CD4-positive, alpha-beta T cell treated with Interleukin-2 at 100 ng/mL for 4 hours (primary cell): ENCODE measurements at regions not wholly inside any gene's neighbourhood (a gene's known extent, or its start where the extent isn't known, plus 50 kb on each side); places are given as distances from the start of the nearest gene placed in this dataset.
"Not testable (repeated sequence)": the region's sequence is repeated elsewhere in the genome, so short reads cannot be mapped to it uniquely, and the experiment has no call there.

ENCODE experiments used
- DNase-seq: peaks from one replicate; pipeline ENCODE4 v3.0.0-alpha.2; 2020; ENCODE audit warnings: low spot score

DNA sequence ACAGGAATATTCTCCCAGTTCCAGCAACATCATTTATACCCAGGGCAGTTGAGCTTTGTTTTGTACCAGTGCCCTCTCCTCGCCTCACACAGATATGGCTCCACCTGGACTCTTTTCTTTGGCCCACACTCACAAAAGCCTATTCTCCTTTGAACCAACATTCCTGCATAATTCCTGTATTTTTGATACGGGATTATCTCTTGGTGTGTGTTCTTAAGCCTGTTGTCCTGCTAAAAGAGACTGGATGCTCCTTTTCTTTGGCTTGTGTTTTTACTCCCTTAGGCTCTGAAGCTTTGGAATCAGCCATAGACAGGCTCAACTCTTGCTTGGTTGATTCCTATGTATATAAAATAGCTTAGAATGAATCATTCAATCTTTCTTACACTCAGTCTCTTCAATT is 305.4 kb upstream of the SATB1 start:
- DNase-seq, result no peak

DNA sequence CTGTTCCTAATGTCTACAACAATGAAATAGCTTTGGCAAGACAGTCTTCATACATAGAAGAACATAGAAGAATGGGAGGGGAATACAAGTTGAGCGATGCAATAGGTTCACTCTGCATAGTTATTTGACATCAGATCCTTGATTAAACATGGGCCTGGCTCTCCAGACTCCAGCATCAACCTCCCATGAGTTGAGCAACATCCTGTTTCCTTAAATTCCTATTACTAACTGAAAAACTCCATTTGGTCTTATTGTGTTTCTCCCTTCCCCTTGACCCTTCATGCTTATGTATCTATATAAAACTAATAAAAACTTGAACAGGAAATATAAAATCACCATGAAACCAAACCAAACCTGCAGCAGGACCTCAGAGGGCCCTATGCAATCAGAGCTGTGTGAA is 304.5 kb upstream of the SATB1 start:
- DNase-seq, result no peak

DNA sequence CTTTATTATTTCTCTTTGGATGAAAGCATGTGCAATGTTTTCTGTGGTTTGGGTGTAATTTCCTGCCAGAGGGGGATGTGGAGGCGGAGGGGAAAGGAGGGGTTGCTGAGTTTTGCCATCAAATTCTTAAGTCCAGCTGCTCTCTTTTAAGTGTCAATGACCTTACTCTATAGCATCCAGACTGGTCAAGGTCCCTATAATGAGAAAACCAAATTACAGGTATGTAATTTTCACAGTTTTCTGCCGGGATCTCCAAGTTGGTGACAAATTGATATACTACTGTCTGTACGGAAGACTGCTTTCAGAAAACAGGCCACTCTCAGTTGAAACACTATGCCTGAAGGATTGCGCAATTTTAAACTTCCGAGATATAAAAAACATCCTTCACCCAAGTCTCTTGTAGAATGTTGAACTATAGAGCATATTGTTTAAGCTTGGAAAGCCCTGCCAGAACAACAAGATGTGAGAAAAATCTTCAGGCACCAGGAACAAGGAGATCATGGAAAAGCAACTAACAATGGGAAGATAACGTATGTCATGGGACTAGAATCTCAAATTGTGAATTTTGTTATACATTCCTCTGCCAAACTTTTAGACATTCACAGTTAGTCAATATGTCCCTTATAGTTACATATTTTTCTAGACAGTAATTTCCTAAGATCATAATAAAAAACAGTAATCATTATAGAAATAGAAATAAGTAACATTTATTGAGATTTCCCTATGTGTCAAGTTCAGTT is 300.7 kb upstream of the SATB1 start:
- peak; percentile 57 for DNase-seq

DNA sequence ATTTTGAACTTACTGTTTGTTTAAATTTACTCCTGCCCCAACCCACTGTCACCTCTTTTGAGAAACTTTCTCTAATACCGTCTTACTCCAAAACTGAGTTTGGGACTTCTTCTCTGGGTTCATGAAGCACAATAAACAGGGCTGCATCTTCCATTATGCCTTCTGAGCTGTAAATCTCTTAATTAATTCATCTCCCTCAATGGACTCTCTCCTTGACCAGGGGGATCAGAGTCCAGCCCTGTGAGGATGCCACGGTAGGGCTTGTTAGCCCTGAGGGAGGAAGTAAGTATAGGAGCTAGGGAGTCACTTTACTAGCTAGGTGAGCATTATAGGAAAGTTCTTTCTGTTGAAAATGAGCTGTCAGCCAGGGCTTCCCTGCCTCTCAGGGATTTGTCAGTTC is 299.3 kb upstream of the SATB1 start:
- no peak for DNase-seq

DNA sequence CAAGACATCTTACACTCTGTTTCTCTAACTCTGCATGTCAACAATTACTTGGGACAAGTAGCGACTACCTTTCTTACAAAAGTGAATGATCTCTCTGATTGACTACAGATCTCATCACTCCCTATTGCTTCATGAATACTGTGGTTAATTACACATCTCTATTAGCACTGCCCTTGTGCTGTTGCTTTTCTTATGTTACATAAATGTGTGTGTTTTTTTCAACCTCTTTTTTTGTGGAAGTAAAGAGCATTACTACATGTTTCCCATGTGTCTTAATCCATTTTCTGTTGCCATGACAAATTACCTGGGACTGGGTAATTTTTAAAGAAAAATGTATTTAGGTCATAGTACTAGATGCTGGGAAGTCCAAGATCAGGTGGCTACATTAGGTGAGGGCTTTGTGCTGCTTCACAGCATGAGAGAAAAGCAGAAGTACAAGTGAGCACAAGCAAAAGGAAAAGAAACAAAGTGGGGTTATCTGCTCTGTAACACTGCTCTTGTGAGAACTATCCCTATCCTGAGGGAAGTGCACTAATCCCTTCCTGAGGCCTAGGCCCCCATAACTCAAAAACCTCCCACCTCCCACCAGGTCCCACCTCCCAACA is 298.2 kb upstream of the SATB1 start:
- DNase-seq, result peak; percentile 30

DNA sequence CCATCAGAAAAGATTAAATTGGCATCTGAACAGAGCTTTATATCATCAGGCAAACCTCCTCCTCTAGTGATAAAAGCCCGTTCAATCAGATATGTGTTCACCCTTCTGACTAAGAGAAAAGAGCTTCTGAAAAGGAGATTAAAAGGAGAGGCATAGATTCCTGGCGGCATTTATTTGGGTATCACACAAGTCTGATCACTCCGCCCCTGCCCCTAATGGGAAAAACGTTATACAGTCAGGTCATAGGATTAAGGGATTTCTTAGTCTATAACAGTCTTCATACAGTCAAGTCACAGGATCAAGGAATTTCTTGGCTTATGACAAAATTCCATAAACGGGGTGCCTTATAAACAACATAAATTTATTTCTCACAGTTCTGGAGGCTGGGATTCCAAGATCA is 295.4 kb upstream of the SATB1 start:
- no peak for DNase-seq

DNA sequence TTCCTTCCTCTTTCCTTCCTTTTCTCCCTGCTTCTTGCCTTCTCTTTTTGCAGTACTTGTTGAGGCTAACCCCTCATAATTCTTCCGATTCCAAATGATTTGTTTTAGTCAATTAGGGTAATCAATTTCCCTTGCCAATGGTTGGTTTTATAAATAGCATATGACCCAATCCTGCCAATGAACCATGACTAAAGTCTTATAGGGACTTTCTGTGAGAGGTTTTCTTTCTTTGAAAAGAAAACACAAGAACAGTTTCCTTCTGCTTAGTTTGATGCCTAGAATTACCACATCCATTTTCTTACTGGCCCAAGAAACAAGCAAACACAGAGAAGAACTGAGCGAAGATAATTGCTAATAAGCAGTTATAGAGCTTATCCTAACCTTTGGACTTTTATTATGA is 292.5 kb upstream of the SATB1 start:
- DNase-seq, result peak; percentile 47

DNA sequence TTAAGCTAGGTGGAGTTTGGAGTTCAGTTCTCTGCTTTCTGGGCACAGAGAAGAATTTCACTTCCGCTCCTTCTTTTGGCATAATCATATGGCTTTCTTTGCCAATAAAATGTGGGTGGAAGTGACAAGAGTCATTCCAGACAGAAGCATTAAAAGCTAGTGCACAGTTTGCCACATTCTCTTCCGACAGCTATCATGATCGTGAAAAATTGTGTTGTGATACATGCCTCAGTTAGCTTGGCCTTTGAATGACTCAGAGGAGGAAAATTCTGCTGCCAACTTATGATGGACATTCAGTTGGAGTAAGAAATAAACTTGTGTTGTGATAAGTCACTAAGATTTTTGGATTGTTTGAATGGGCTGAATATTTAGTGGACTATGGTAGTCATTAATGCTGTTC is 291.7 kb upstream of the SATB1 start:
- DNase-seq, result no peak

DNA sequence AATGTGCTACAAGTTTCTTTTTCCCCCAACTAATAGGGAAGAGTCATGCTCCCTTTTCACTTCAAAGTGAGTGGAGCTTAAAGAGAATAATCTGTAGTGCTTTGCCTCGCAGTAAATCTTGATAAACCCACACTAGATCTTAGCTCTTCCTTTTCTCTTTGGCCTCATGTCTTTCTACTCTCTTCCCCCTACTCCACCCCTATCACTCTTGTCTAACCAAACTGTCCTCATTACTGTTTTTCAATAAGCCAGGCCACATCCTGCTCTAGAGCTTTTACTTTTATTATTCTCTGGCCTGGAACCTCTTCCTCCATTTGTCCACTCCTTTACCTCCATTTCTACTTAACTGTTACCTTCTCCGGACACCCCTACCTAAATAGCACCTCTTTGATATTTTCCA is 291.0 kb upstream of the SATB1 start:
- no peak for DNase-seq

DNA sequence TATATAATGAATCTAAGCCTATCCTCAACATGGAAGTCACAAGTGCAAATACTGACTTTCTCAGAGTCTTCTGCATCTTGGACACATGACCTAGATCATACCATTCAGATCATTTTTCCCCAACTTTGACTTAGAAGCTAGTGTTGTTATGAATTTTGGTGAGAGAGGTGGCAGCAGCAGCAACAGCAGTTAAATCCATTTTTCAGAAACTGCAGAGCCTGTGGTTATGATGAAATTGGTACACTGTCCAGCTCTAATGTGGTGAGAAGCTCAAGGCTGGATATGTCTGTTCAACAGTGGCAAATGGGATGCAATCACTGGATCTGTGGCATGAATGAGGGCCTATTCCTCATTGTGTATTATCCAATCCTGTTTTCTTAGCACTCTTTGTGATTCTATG is 290.1 kb upstream of the SATB1 start:
- DNase-seq, result no peak

DNA sequence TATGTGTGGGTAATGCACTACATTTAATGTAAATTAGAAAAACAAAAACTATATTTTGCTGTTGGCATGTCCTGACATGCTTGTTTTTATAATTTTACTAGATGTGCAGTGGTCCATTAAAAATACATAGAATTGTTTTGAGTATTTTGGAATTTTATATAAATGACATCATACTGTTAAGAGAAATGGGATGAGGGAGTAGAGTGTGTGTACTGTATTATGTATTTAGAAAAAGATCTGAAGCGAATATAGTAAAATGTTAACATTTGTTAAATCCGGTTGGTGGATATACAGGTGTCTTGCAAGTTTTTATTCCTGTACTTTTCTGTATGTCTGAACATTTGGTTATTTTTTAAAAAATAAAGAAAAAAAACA is 288.4 kb upstream of the SATB1 start:
- no peak for DNase-seq

DNA sequence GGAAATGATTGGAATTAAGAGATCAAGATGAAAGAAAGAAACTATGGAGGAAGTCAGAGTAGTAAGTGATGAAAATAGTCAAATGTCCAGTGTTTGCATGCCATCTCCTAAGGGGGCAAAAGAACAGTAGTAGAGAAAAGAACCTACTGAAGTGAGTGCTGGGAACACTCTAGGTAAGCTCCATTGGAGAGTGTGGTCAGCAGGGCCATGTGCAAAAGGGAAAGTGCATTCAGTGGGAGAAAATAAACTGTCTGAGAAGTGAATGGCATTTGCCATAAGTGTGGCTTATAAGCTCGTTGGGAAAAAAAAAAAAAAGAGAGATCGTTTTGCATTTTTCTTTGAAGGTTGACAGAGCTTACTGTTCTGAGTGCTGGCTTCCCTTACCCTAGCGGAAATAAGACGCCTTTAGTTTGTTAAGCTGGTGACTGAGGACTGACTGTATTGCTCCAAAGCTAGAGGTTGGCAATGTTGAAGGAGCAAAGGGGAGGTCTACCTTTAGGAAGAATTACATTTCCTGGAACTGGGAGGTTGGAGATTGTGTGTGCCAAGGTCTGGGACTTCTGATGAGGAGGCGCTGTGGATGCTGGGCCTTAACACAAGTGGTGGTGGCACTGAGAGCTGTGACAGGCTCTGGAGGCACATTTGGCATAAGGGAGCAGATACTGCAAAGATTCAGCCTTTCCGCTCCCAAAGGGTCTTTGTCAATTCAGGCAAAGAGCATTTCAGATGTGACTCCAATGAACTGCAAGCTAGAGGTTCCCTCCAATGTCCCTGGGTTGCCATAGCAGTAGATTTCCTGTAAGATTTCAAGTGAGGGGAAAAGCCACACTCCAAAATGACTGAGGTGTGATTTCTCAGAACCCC is 287.8 kb upstream of the SATB1 start:
- peak; percentile 71 for DNase-seq

DNA sequence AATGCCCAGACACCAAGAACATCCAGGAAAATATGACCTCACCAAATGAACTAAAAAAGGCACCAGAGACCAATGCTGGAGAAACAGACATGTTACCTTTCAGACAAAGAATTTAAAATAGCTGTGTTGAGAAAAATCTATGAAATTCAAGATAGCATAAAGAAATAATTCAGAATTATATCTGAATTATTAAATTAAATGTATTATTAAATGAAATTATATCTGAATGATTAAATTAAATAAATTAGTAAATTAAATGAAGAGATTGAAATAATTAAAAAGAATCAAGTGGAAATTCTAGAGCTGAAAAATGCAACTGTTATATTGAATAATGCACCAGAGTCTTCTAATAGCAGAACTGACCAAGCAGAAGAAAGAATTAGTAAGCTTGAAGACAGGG is 279.2 kb upstream of the SATB1 start:
- no peak for DNase-seq

DNA sequence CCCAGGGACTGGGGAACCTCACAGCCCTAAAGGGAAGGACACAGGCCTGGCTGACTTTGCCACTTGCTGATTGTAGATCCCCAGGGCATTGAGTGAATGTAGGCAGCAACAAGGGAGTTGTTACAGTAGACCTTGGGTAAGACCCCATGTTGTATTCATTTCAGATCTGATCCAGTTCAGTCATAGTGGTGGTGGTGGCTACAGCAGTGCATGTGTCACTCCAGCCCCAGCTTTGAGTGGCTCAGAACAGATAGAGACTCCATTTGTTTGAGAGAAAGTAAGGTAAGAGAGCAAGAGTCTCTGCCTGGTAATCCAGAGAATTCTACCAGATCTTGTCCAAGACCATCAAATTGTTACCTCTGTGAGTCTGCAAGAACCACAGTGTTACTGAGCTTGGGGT is 278.7 kb upstream of the SATB1 start:
- DNase-seq, result no peak

DNA sequence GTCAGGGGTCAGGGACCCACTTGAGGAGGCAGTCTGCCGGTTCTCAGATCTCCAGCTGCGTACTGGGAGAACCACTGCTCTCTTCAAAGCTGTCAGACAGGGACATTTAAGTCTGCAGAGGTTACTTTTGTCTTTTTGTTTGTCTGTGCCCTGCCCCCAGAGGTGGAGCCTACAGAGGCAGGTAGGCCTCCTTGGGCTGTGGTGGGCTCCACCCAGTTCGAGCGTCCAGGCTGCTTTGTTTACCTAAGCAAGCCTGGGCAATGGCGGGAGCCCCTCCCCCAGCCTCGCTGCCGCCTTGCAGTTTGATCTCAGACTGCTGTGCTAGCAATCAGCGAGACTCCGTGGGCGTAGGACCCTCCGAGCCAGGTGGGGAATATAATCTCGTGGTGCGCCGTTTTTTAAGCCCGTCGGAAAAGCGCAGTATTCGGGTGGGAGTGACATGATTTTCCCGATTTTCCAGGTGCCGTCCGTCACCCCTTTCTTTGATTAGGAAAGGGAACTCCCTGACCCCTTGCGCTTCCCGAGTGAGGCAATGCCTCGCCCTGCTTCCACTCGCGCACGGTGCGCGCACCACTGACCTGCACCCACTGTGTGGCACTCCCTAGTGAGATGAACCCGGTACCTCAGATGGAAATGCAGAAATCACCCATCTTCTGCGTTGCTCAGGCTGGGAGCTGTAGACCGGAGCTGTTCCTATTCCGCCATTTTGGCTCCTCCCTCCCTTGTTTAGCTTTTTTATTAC is 268.6 kb upstream of the SATB1 start:
- not testable (repeated sequence) for DNase-seq

DNA sequence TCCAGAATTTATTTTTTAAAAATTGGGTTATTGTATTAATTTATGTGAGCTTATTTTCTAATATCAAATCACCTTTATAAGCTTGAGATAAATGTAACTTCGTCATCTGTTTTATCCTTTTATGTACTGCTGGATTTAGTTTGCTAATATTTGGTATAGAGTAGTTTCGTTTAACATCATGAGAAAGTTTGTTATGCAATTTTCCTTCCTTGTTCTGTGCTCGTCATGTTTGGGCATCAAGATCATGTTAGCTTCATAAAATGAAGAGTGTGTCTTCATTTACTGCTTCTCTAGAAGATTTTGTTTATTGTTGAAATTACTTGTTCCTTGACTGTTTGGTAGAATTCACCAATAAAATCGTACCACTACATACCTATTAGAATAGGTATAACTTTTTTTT is 262.1 kb upstream of the SATB1 start:
- no peak for DNase-seq

DNA sequence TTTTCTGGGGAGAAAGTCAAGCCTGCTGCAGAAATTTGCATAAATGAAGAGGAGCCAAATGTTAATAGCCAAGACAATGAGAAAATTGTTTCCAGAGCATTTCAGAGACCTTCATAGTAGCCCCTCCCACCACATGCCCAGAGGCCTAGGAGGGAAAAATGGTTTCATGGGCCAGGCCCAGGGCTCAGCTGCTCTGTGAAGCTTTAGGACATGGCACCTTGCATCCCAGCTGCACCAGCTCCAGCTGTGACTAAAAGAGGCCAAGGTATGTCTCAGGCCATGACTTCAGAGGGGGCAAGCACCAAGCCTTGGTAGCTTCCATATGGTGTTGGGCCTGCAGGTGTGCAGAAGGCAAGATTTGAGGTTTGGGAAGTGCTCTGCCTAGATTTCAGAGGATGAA is 258.8 kb upstream of the SATB1 start:
- no peak for DNase-seq

DNA sequence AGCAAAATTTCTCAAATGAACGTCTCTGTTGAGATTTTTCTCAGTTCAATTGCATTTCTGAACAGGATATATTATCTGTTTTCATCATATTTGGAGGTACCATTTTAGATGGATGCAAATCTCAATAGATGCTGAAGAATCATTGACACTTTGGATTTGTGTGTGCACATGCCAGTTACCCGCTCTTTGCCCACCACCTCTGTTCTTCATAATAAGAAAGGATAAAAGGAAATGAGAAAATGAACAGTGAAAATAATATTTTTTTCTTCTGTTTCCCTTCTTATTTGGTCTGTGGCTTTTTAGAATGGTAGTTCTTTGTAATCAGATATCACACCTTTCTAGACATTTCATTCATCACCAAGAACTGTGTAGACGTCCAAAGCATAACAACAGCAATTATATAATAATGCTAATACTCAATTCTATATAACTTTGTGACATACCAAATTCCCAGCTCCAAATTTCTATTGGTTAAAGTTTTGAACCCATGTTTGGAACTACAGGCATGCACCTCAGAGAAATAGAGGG is 256.7 kb upstream of the SATB1 start:
- DNase-seq, result no peak

DNA sequence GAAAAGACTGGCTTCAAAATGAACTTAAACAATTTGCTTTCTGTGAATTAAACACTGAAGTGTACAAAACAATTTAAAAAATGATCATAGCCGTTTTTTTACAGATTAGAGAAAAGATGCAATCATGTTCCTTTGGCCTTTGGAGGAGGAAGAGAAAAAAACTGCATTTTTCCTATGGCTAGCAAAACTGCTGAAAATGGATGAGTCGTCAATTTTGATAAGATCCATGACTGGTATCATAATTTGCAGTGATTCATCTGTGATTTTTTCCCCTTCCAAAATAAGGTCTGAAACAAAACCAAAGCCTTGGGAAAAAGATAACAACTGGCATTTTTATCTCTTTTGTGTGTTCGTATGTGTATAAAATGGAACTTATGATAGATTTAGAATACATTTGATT is 255.6 kb upstream of the SATB1 start:
- no peak for DNase-seq

DNA sequence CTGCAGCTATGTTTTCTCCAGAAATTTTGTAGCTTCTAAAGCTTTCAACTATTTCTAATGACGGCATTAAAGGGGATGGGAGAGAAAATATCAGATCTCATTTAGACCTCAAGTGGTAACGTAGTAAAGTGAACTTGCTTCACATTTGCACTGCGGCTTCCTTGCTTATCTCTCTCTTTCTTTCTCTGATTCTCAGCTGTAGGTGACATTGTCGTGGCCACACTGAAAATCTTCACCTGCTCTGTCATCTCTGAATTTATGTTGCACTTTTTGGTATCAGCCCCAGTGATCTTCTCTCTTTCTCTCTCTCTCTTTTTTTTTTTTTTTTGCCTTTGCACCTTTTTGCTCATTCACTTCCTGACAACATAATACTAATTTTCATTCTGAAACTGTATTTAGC is 254.1 kb upstream of the SATB1 start:
- peak; percentile 59 for DNase-seq

DNA sequence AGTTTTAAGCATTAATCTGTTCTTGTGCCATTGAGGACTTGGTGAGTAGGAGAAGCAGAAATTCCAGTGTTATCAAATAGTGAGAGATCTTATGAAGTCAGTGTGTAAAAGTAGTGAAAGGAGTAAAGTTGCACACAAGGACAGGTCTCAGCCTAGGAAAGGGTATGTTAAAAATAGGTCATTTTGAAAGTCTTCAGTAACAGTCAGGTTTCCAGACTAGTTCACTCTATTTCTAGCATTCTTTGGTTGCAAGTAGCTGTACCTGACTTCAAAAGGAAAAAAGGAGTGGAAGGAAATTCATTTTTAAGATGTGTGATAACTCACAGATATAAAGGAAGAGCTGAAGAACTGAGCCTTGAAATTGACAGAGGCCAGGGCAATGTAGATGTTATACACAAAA is 250.1 kb upstream of the SATB1 start:
- DNase-seq, result no peak

DNA sequence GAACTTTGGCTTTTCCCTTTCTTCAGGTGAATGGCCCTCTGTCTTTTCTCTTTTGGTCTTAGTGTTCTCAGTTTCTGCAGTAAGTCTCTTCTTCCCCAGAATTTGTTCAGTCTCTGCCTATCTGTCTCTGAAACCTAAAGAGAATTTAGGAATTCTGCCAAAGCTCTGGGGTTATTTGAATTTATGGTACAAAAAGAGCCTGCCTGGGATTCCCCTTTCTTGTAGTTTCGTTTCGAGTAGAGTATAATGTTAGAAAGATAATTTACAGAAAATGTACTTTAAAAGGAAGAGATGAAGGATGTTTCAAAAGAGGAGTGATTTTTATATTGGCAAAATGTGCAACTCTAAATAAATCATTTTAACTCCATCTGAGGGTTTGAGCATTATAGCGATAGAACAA is 247.4 kb upstream of the SATB1 start:
- DNase-seq, result no peak
